H9 (cell line): ENCODE measurements at regions not wholly inside any gene's neighbourhood (a gene's known extent, or its start where the extent isn't known, plus 50 kb on each side); places are given as distances from the start of the nearest gene placed in this dataset.

Experiments
- DNase-seq: peaks from one replicate; pipeline ENCODE4 v3.0.0-alpha.2; 2017
- H2AFZ ChIP-seq: one replicate; pipeline ENCODE4 v1.6.1; 2013; ENCODE audit warnings: mild to moderate bottlenecking, low read length, control low read depth, moderate library complexity
- H2AK5ac ChIP-seq: 2 replicates; pipeline ENCODE4 v1.6.1; 2013; ENCODE audit warnings: low read length, control low read depth, mixed read lengths; ENCODE audit not compliant: insufficient read length
- H2BK120ac ChIP-seq: one replicate; pipeline ENCODE4 v1.6.1; 2013; ENCODE audit warnings: low read depth, mild to moderate bottlenecking, low read length, control low read depth, inconsistent platforms; ENCODE audit not compliant: poor library complexity, severe bottlenecking
- H2BK12ac ChIP-seq: 2 replicates; pipeline ENCODE4 v1.6.1; 2013; ENCODE audit warnings: low read length, control low read depth, mixed read lengths, low read depth; ENCODE audit not compliant: insufficient read length
- H2BK15ac ChIP-seq: 2 replicates; pipeline ENCODE4 v1.6.1; 2013; ENCODE audit warnings: low read depth, low read length, control low read depth
- H2BK20ac ChIP-seq: one replicate; pipeline ENCODE4 v1.6.1; 2013; ENCODE audit warnings: low read depth, mild to moderate bottlenecking, low read length, control low read depth, inconsistent platforms; ENCODE audit not compliant: poor library complexity, severe bottlenecking
- H2BK5ac ChIP-seq: 2 replicates; pipeline ENCODE4 v1.6.1; 2013; ENCODE audit warnings: low read length, control low read depth, mixed read lengths; ENCODE audit not compliant: insufficient read length
- H3K14ac ChIP-seq: 2 replicates; pipeline ENCODE4 v1.6.1; 2013; ENCODE audit warnings: low read length, control low read depth; ENCODE audit not compliant: insufficient read depth
- H3K18ac ChIP-seq: 2 replicates; pipeline ENCODE4 v1.6.1; 2013; ENCODE audit warnings: low read depth, mild to moderate bottlenecking, mixed read lengths, low read length, control low read depth; ENCODE audit not compliant: insufficient read length
- H3K23ac ChIP-seq: 2 replicates; pipeline ENCODE4 v1.6.1; 2013; ENCODE audit warnings: low read length, control low read depth, mixed read lengths, low read depth; ENCODE audit not compliant: insufficient read length
- H3K23me2 ChIP-seq: 2 replicates; pipeline ENCODE4 v1.6.1; 2013; ENCODE audit warnings: low read depth, mild to moderate bottlenecking, mixed read lengths, low read length, control low read depth; ENCODE audit not compliant: insufficient read length, poor library complexity, severe bottlenecking
- H3K27ac ChIP-seq: 2 replicates; pipeline ENCODE4 v1.5.1; 2013; ENCODE audit warnings: low read length, control low read depth, mixed read lengths, low read depth; ENCODE audit not compliant: insufficient read length
- H3K27me3 ChIP-seq: 2 replicates; pipeline ENCODE4 v1.6.1; 2013; ENCODE audit warnings: low read length, control low read depth, inconsistent platforms; ENCODE audit not compliant: insufficient read depth
- H3K4ac ChIP-seq: 2 replicates; pipeline ENCODE4 v1.6.1; 2013; ENCODE audit warnings: low read depth, mild to moderate bottlenecking, control low read depth, inconsistent platforms, low read length, moderate library complexity
- H3K4me1 ChIP-seq: 2 replicates; pipeline ENCODE4 v1.6.1; 2013; ENCODE audit warnings: low read length, control low read depth, inconsistent platforms; ENCODE audit not compliant: insufficient read depth
- H3K4me2 ChIP-seq: 2 replicates; pipeline ENCODE4 v1.6.1; 2013; ENCODE audit warnings: low read length, control low read depth, mixed read lengths; ENCODE audit not compliant: insufficient read length, insufficient read depth
- H3K56ac ChIP-seq: 2 replicates; pipeline ENCODE4 v1.6.1; 2013; ENCODE audit warnings: low read depth, mild to moderate bottlenecking, mixed read lengths, low read length, control low read depth; ENCODE audit not compliant: insufficient read length
- H3K79me1 ChIP-seq: 2 replicates; pipeline ENCODE4 v1.6.1; 2013; ENCODE audit warnings: low read depth, mild to moderate bottlenecking, moderate library complexity, low read length, control low read depth, inconsistent platforms; ENCODE audit not compliant: insufficient read depth, poor library complexity, severe bottlenecking
- H3K79me2 ChIP-seq: 2 replicates; pipeline ENCODE4 v1.6.1; 2013; ENCODE audit warnings: low read length, control low read depth, inconsistent platforms; ENCODE audit not compliant: insufficient read depth
- H3K9ac ChIP-seq: 2 replicates; pipeline ENCODE4 v1.6.1; 2013; ENCODE audit warnings: low read length, control low read depth, mixed read lengths; ENCODE audit not compliant: insufficient read length; ENCODE audit errors: extremely low read depth
- H3K9me3 ChIP-seq: one replicate; pipeline ENCODE4 v1.6.1; 2013; ENCODE audit warnings: low read depth, low read length, inconsistent platforms; ENCODE audit not compliant: control insufficient read depth
- H3T11ph ChIP-seq: one replicate; pipeline ENCODE4 v1.6.1; 2013; ENCODE audit warnings: mild to moderate bottlenecking, low read length, control low read depth, inconsistent platforms
- H4K20me1 ChIP-seq: one replicate; pipeline ENCODE4 v1.6.1; 2013; ENCODE audit not compliant: control insufficient read depth, insufficient read length, insufficient read depth
- H4K5ac ChIP-seq: 2 replicates; pipeline ENCODE4 v1.6.1; 2013; ENCODE audit warnings: low read depth, mild to moderate bottlenecking, mixed read lengths, low read length, control low read depth; ENCODE audit not compliant: insufficient read length
- H4K8ac ChIP-seq: replicated peaks from 2 replicates; pipeline ENCODE4 v1.6.1; 2013; ENCODE audit warnings: low read length, control low read depth, mixed read lengths, low read depth; ENCODE audit not compliant: insufficient read length
- H4K91ac ChIP-seq: 2 replicates; pipeline ENCODE4 v1.6.1; 2013; ENCODE audit warnings: low read depth, mild to moderate bottlenecking, moderate library complexity, mixed read lengths, low read length, control low read depth; ENCODE audit not compliant: insufficient read length
- H3K27ac Mint-ChIP-seq, 3 experiments: 2 replicates in 2 of 3; 3 replicates in 1 of 3; pipeline ENCODE4 v1.8.0; 2020 to 2021; ENCODE audit warnings: mixed read lengths in 3 of 3, mild to moderate bottlenecking in 1 of 3, moderate library complexity in 1 of 3
- H3K27me3 Mint-ChIP-seq: 2 replicates; pipeline ENCODE4 v1.8.0; 2021; ENCODE audit warnings: low read depth, mild to moderate bottlenecking, moderate library complexity, mixed read lengths
- H3K36me3 Mint-ChIP-seq, 3 experiments: 2 replicates in 2 of 3; 3 replicates in 1 of 3; pipeline ENCODE4 v1.8.0; 2020 to 2021; ENCODE audit warnings: low read depth in 3 of 3, mixed read lengths in 3 of 3; ENCODE audit not compliant: insufficient read depth in 1 of 3
- H3K4me1 Mint-ChIP-seq, 2 experiments: 2 replicates each; pipeline ENCODE4 v1.8.0; 2020; ENCODE audit warnings: mixed read lengths in 2 of 2
- H3K4me3 Mint-ChIP-seq, 2 experiments: 2 replicates in 1 of 2; 3 replicates in 1 of 2; pipeline ENCODE4 v1.8.0; 2020 to 2021; ENCODE audit warnings: mild to moderate bottlenecking in 2 of 2, mixed read lengths in 2 of 2, moderate library complexity in 1 of 2
- H3K9me3 Mint-ChIP-seq, 2 experiments: 2 replicates in 1 of 2; 3 replicates in 1 of 2; pipeline ENCODE4 v1.8.0; 2020; ENCODE audit warnings: mild to moderate bottlenecking in 2 of 2, mixed read lengths in 2 of 2, moderate library complexity in 1 of 2
- CTCF ChIP-seq: fragments of 200-600 bp; sonication (generic); conservative IDR thresholded peaks from 3 replicates; pipeline ENCODE4 v1.8.0; 2021; ENCODE audit warnings: antibody characterized with exemption, mild to moderate bottlenecking
- WGBS: extraction: QIAGEN DNeasy Blood & Tissue Kit; methylation state at CpG from one replicate; pipeline ENCODE4 v1.1.7; 2013; ENCODE audit warnings: missing lambda C conversion rate, low lambda C conversion rate, mixed read lengths; ENCODE audit not compliant: insufficient read length; ENCODE audit errors: extremely low coverage; 5-methylcytosine and 5-hydroxymethylcytosine counted together

GRCh38 chr4:55762819-55763218 is 56.8 kb upstream of the EXOC1L start:
- Mint-ChIP-seq H3K4me3 (no peak overlapping the region), H3K36me3 (no peaks in the 10 kb centered on the region), H3K9me3 (no peaks in the 10 kb centered on the region), H3K4me1 (peaks cover 0 to 8% of the 10 kb centered on the region in 2 experiments; a peak in 1 of 4 replicates), H3K27me3 (no peaks in the 10 kb centered on the region), H3K27ac (no peak overlapping the region)
- H3K9ac ChIP-seq: no peak overlapping the region
- H3K4me1 ChIP-seq: no peaks in the 10 kb centered on the region
- H3K27ac ChIP-seq: no peak overlapping the region
- no peaks in the 10 kb centered on the region for H3K79me1 ChIP-seq
- no peak overlapping the region for H2BK15ac ChIP-seq
- no peak overlapping the region for H2AFZ ChIP-seq
- no peaks in the 10 kb centered on the region for H3K9me3 ChIP-seq
- no peak overlapping the region for H3K14ac ChIP-seq
- DNase-seq: no peak
- TF ChIP-seq CTCF: no peak
- H3K23ac ChIP-seq: no peak overlapping the region
- no peak overlapping the region for H4K91ac ChIP-seq
- no peaks in the 10 kb centered on the region for H3K27me3 ChIP-seq
- H2BK12ac ChIP-seq: no peak overlapping the region
- H2BK120ac ChIP-seq: no peak overlapping the region
- H3T11ph ChIP-seq: no peak overlapping the region
- H3K4ac ChIP-seq: no peak overlapping the region
- no peak overlapping the region for H3K18ac ChIP-seq
- no peak overlapping the region for H2AK5ac ChIP-seq
- no peak overlapping the region for H4K8ac ChIP-seq
- no CpG with 5 or more reads among the region's 3 CpGs for WGBS
- H3K23me2 ChIP-seq: no peaks in the 10 kb centered on the region
- H3K56ac ChIP-seq: no peak overlapping the region
- no peak overlapping the region for H2BK20ac ChIP-seq
- H3K79me2 ChIP-seq: no peaks in the 10 kb centered on the region
- no peaks in the 10 kb centered on the region for H4K20me1 ChIP-seq
- H3K4me2 ChIP-seq: no peak overlapping the region
- H4K5ac ChIP-seq: no peak overlapping the region
- H2BK5ac ChIP-seq: no peak overlapping the region
